ENCODE measurements at regions not wholly inside any gene's neighbourhood (a gene's known extent, or its start where the extent isn't known, plus 50 kb on each side); places are given as distances from the start of the nearest gene placed in this dataset.

- Histone ChIP-seq H3K36me3 (ENCODE audit: insufficient read depth, low read length) (no peaks in the 10 kb centered on the region), H3K27me3 (ENCODE audit: insufficient read depth, low read length) (no peaks in the 10 kb centered on the region), H3K4me1 (ENCODE audit: insufficient read depth, low read length) (no peaks in the 10 kb centered on the region), H2AFZ (ENCODE audit: low read length) (no peak overlapping the region), H3K4me3 (ENCODE audit: insufficient read depth, low read length) (no peak overlapping the region), H3K4me2 (ENCODE audit: insufficient read depth, low read length) (no peak overlapping the region), H4K20me1 (ENCODE audit: insufficient read depth, low read length) (no peaks in the 10 kb centered on the region), H3K27ac (ENCODE audit: low read depth, low read length) (no peak overlapping the region), H3K9me3 (ENCODE audit: low read depth, low read length) (no peaks in the 10 kb centered on the region), H3K79me2 (ENCODE audit: insufficient read depth, low read length) (no peaks in the 10 kb centered on the region)
- no peak for DNase-seq (ENCODE audit: insufficient read length, low spot score, missing footprints)
- no peak for TF ChIP-seq CTCF (IDR thresholded peaks at IDR 0.05; ENCODE audit: extremely low read depth, low read depth, low read length)
These were observed 148.7 kb upstream of the ZNF644 start for GRCh38 chr1:91170571-91170970.

GRCh38 chr1:91166106-91166712 lies 144.4 kb upstream of the ZNF644 start:
- DNase-seq (ENCODE audit: insufficient read length, low spot score, missing footprints) = peak; percentile 50
- no peaks in the 10 kb centered on the region for H3K36me3 ChIP-seq (ENCODE audit: insufficient read depth, low read length)

GRCh38 chr1:91165033-91165654 lies 143.3 kb upstream of the ZNF644 start:
- H3K27me3 ChIP-seq (ENCODE audit: insufficient read depth, low read length) = no peaks in the 10 kb centered on the region
- H3K4me2 ChIP-seq (ENCODE audit: insufficient read depth, low read length) = no peak overlapping the region
- TF ChIP-seq CTCF (IDR thresholded peaks at IDR 0.05; ENCODE audit: extremely low read depth, low read depth, low read length) = peak; percentile 97
- no peak overlapping the region for H3K4me3 ChIP-seq (ENCODE audit: insufficient read depth, low read length)
- peak overlapping the region; percentile 54 for H2AFZ ChIP-seq (ENCODE audit: low read length)
- no peaks in the 10 kb centered on the region for H3K9me3 ChIP-seq (ENCODE audit: low read depth, low read length)
- no peaks in the 10 kb centered on the region for H4K20me1 ChIP-seq (ENCODE audit: insufficient read depth, low read length)
- no peaks in the 10 kb centered on the region for H3K4me1 ChIP-seq (ENCODE audit: insufficient read depth, low read length)
- no peak overlapping the region for H3K27ac ChIP-seq (ENCODE audit: low read depth, low read length)
- no peaks in the 10 kb centered on the region for H3K79me2 ChIP-seq (ENCODE audit: insufficient read depth, low read length)
- peak; percentile 83 for DNase-seq (ENCODE audit: insufficient read length, low spot score, missing footprints)
- H3K36me3 ChIP-seq (ENCODE audit: insufficient read depth, low read length) = no peaks in the 10 kb centered on the region

More at GRCh38 chr1:91166106-91166712, 144.4 kb upstream of the ZNF644 start:
- Histone ChIP-seq H4K20me1 (ENCODE audit: insufficient read depth, low read length) (no peaks in the 10 kb centered on the region), H3K4me2 (ENCODE audit: insufficient read depth, low read length) (no peak overlapping the region), H2AFZ (ENCODE audit: low read length) (no peak overlapping the region), H3K27ac (ENCODE audit: low read depth, low read length) (no peak overlapping the region), H3K79me2 (ENCODE audit: insufficient read depth, low read length) (no peaks in the 10 kb centered on the region), H3K9me3 (ENCODE audit: low read depth, low read length) (no peaks in the 10 kb centered on the region), H3K27me3 (ENCODE audit: insufficient read depth, low read length) (no peaks in the 10 kb centered on the region), H3K4me3 (ENCODE audit: insufficient read depth, low read length) (no peak overlapping the region), H3K4me1 (ENCODE audit: insufficient read depth, low read length) (no peaks in the 10 kb centered on the region)
- TF ChIP-seq CTCF (IDR thresholded peaks at IDR 0.05; ENCODE audit: extremely low read depth, low read depth, low read length) = peak; percentile 92

- no peaks in the 10 kb centered on the region for H3K9me3 ChIP-seq (ENCODE audit: low read depth, low read length)
- no peak for DNase-seq (ENCODE audit: insufficient read length, low spot score, missing footprints)
- no peak for TF ChIP-seq CTCF (IDR thresholded peaks at IDR 0.05; ENCODE audit: extremely low read depth, low read depth, low read length)
These were observed 140.8 kb upstream of the ZNF644 start for GRCh38 chr1:91162613-91163012.

More at GRCh38 chr1:91162613-91163012, 140.8 kb upstream of the ZNF644 start:
- Histone ChIP-seq H3K27ac (ENCODE audit: low read depth, low read length) (no peak overlapping the region), H3K4me1 (ENCODE audit: insufficient read depth, low read length) (no peaks in the 10 kb centered on the region), H2AFZ (ENCODE audit: low read length) (no peak overlapping the region), H3K4me3 (ENCODE audit: insufficient read depth, low read length) (no peak overlapping the region), H3K4me2 (ENCODE audit: insufficient read depth, low read length) (no peak overlapping the region), H4K20me1 (ENCODE audit: insufficient read depth, low read length) (no peaks in the 10 kb centered on the region), H3K79me2 (ENCODE audit: insufficient read depth, low read length) (no peaks in the 10 kb centered on the region), H3K27me3 (ENCODE audit: insufficient read depth, low read length) (no peaks in the 10 kb centered on the region), H3K36me3 (ENCODE audit: insufficient read depth, low read length) (no peaks in the 10 kb centered on the region)

All from osteoblast (primary cell).